CD4-positive, alpha-beta T cell (primary cell): ENCODE measurements at regions not wholly inside any gene's neighbourhood (a gene's known extent, or its start where the extent isn't known, plus 50 kb on each side); places are given as distances from the start of the nearest gene placed in this dataset.

Experiments
- ATAC-seq: fragments of 200-7000 bp; cut with Tn5 transposase; one replicate; pipeline ENCODE4 v1.10.0; 2022; ENCODE audit warnings: mild to moderate bottlenecking; ENCODE audit not compliant: poor library complexity
- CTCF ChIA-PET: fragments of 350-600 bp; sonication (Branson Sonifier 250); formaldehyde crosslinking; loops from one replicate; lab custom pipeline; 2021; ENCODE audit warnings: antibody characterized with exemption, inconsistent platforms; lab: Charles Lee
- POLR2A ChIA-PET: fragments of 350-600 bp; sonication (Branson Sonifier 250); formaldehyde crosslinking; loops from one replicate; lab custom pipeline; 2021; ENCODE audit warnings: antibody characterized with exemption, inconsistent platforms; lab: Charles Lee
- DNase-seq, 14 experiments: peaks; one replicate each; pipeline ENCODE4 v3.0.0-alpha.2; 2013 to 2020; ENCODE audit warnings: mixed read lengths in 2 of 14
- H3K27ac ChIP-seq, 2 donors: one replicate each; pipeline versions ENCODE4 v1.5.1 to v1.7.0; 2013; ENCODE audit warnings: low read length in 2 of 2, low read depth in 1 of 2, mild to moderate bottlenecking in 1 of 2
- H3K27me3 ChIP-seq, 2 experiments: 1 replicate in 1 of 2; 2 replicates in 1 of 2; pipeline versions ENCODE4 v1.6.1 to v1.7.0; 2013; ENCODE audit warnings: low read length in 2 of 2, control low read depth in 1 of 2, mild to moderate bottlenecking in 1 of 2, moderate library complexity in 1 of 2; ENCODE audit not compliant: insufficient read depth in 2 of 2, control insufficient read depth in 1 of 2
- H3K36me3 ChIP-seq: one replicate; pipeline ENCODE4 v1.6.1; 2013; ENCODE audit warnings: low read length, control low read depth; ENCODE audit not compliant: insufficient read depth
- H3K4me1 ChIP-seq: one replicate; pipeline ENCODE4 v1.6.1; 2013; ENCODE audit warnings: low read length, control low read depth; ENCODE audit not compliant: insufficient read depth
- H3K4me3 ChIP-seq: one replicate; pipeline ENCODE4 v1.5.1; 2013; ENCODE audit warnings: mild to moderate bottlenecking, low read length, moderate library complexity
- H3K9me3 ChIP-seq, 2 experiments: 1 replicate in 1 of 2; 2 replicates in 1 of 2; pipeline versions ENCODE4 v1.6.1 to v1.7.0; 2013; ENCODE audit warnings: low read length in 2 of 2, mild to moderate bottlenecking in 2 of 2, control low read depth in 1 of 2, moderate library complexity in 1 of 2; ENCODE audit not compliant: control insufficient read depth in 1 of 2, insufficient read depth in 1 of 2
- H3K27ac Mint-ChIP-seq: one replicate; pipeline ENCODE4 v1.8.0; 2020; ENCODE audit warnings: mixed read lengths
- H3K27me3 Mint-ChIP-seq: one replicate; pipeline ENCODE4 v1.8.0; 2021; ENCODE audit warnings: mixed read lengths
- H3K36me3 Mint-ChIP-seq: one replicate; pipeline ENCODE4 v1.8.0; 2021; ENCODE audit warnings: low read depth, mixed read lengths
- H3K4me1 Mint-ChIP-seq: one replicate; pipeline ENCODE4 v1.8.0; 2021; ENCODE audit warnings: low read depth, mixed read lengths
- H3K4me3 Mint-ChIP-seq: one replicate; pipeline ENCODE4 v1.8.0; 2020; ENCODE audit warnings: mild to moderate bottlenecking, mixed read lengths
- H3K9me3 Mint-ChIP-seq: one replicate; pipeline ENCODE4 v1.8.0; 2020; ENCODE audit warnings: mixed read lengths
- CTCF ChIP-seq: fragments of 200-600 bp; IDR thresholded peaks from one replicate; pipeline ENCODE4 v1.8.0; 2022; ENCODE audit warnings: antibody characterized with exemption, mild to moderate bottlenecking
- intact Hi-C, 2 experiments: fragments of 100-400 bp; cut with DNase I in 1 of 2; cut with micrococcal nuclease in 1 of 2; formaldehyde crosslinking; loops; one replicate each; pipeline versions ENCODE4 v1.15.1 to v1.9.0; 2023 to 2025; cut with DNase I, micrococcal nuclease

GRCh38 chr2:142675398-142675797, 202.1 kb upstream of the KYNU start:
- ATAC-seq (no peak), DNase-seq (no peak)
- Mint-ChIP-seq H3K36me3 (no peaks in the 10 kb centered on the region), H3K4me1 (no peaks in the 10 kb centered on the region), H3K4me3 (no peak overlapping the region), H3K9me3 (peaks cover 2% of the 10 kb centered on the region), H3K27ac (no peak overlapping the region), H3K27me3 (no peaks in the 10 kb centered on the region)
- CTCF ChIA-PET = no interaction called here
- Histone ChIP-seq H3K27ac (no peak overlapping the region), H3K4me3 (no peak overlapping the region), H3K4me1 (no peaks in the 10 kb centered on the region), H3K27me3 (no peaks in the 10 kb centered on the region), H3K36me3 (no peaks in the 10 kb centered on the region), H3K9me3 (peaks cover 0 to 3% of the 10 kb centered on the region in 2 experiments)
- TF ChIP-seq CTCF = no peak
- POLR2A ChIA-PET = no interaction called here
- intact Hi-C loops = no loop called here

GRCh38 chr2:142673836-142674235, 203.6 kb upstream of the KYNU start:
- ChIA-PET CTCF (no interaction called here), POLR2A (no interaction called here)
- Mint-ChIP-seq H3K27ac (no peak overlapping the region), H3K36me3 (no peaks in the 10 kb centered on the region), H3K4me1 (no peaks in the 10 kb centered on the region), H3K4me3 (no peak overlapping the region), H3K9me3 (peaks cover 2% of the 10 kb centered on the region), H3K27me3 (no peaks in the 10 kb centered on the region)
- DNase-seq (no peak), ATAC-seq (no peak)
- Histone ChIP-seq H3K36me3 (no peaks in the 10 kb centered on the region), H3K9me3 (peaks cover 0 to 3% of the 10 kb centered on the region in 2 experiments), H3K27ac (no peak overlapping the region), H3K27me3 (no peaks in the 10 kb centered on the region), H3K4me1 (no peaks in the 10 kb centered on the region), H3K4me3 (no peak overlapping the region)
- intact Hi-C loops = no loop called here
- no peak for TF ChIP-seq CTCF

- no peak for TF ChIP-seq CTCF
- DNase-seq (no peak), ATAC-seq (no peak)
- H3K27ac Mint-ChIP-seq = no peak overlapping the region
- no peak overlapping the region for H3K4me3 ChIP-seq
- no peak overlapping the region for H3K27ac ChIP-seq
- H3K36me3 ChIP-seq = no peaks in the 10 kb centered on the region
- intact Hi-C loops = no loop called here
- H3K36me3 Mint-ChIP-seq = no peaks in the 10 kb centered on the region
- H3K9me3 Mint-ChIP-seq = peaks cover 2% of the 10 kb centered on the region
- no peaks in the 10 kb centered on the region for H3K27me3 Mint-ChIP-seq
- no peaks in the 10 kb centered on the region for H3K27me3 ChIP-seq
- no peaks in the 10 kb centered on the region for H3K4me1 ChIP-seq
- ChIA-PET CTCF (no interaction called here), POLR2A (no interaction called here)
- H3K4me1 Mint-ChIP-seq = no peaks in the 10 kb centered on the region
- no peak overlapping the region for H3K4me3 Mint-ChIP-seq
- peaks cover 0 to 3% of the 10 kb centered on the region in 2 experiments for H3K9me3 ChIP-seq
These were observed 204.8 kb upstream of the KYNU start for GRCh38 chr2:142672698-142673097.
